ENCODE measurements at regions not wholly inside any gene's neighbourhood (a gene's known extent, or its start where the extent isn't known, plus 50 kb on each side); places are given as distances from the start of the nearest gene placed in this dataset.

GRCh38 chr4:180734753-180735432 lies 1508.3 kb upstream of the TENM3 start:
- POLR2A ChIA-PET (ENCODE audit: unreplicated experiment), result no interaction called here
- no peaks in the 10 kb centered on the region for H3K9me3 ChIP-seq (ENCODE audit: control insufficient read depth, insufficient read depth, low read length)

More at GRCh38 chr4:180734753-180735432, 1508.3 kb upstream of the TENM3 start:
- Histone ChIP-seq H3K14ac (replicated peaks; ENCODE audit: low read depth, low read length) (no peak overlapping the region), H2BK5ac (ENCODE audit: low read depth, low read length, poor library complexity, severe bottlenecking) (no peak overlapping the region), H3K4me3 (ENCODE audit: insufficient read depth, low read depth, low read length) (no peak overlapping the region), H2BK15ac (ENCODE audit: low read depth, low read length) (no peak overlapping the region), H2BK120ac (ENCODE audit: low read depth, low read length) (no peak overlapping the region), H3K23ac (ENCODE audit: low read depth, low read length) (no peak overlapping the region), H2AFZ (replicated peaks; ENCODE audit: low read length, poor library complexity) (no peak overlapping the region), H3K79me1 (ENCODE audit: low read depth in 1 of 2, low read length in 2 of 2) (no peaks in the 10 kb centered on the region), H2AK5ac (ENCODE audit: low read depth, low read length) (no peak overlapping the region), H4K8ac (ENCODE audit: low read depth in 2 of 2, low read length in 2 of 2) (no peak overlapping the region), H3K56ac (ENCODE audit: extremely low read depth, insufficient read depth, low read length) (no peak overlapping the region), H3K4ac (ENCODE audit: low read depth, low read length) (no peak overlapping the region), H4K91ac (ENCODE audit: insufficient read depth, low read depth, low read length) (no peak overlapping the region), H3K4me2 (ENCODE audit: low read depth, low read length) (no peak overlapping the region), H3K27me3 (ENCODE audit: control insufficient read depth, insufficient read depth, low read length) (no peaks in the 10 kb centered on the region), H4K20me1 (ENCODE audit: insufficient read depth, low read length) (no peaks in the 10 kb centered on the region), H2BK20ac (ENCODE audit: low read depth, low read length) (no peak overlapping the region), H3K4me1 (ENCODE audit: control insufficient read depth, insufficient read depth, low read length) (no peaks in the 10 kb centered on the region), H3K27ac (ENCODE audit: insufficient read depth, low read length) (no peak overlapping the region), H3K36me3 (ENCODE audit: control insufficient read depth, insufficient read depth, low read length) (no peaks in the 10 kb centered on the region), H3K9ac (ENCODE audit: low read depth, low read length) (no peak overlapping the region), H3K18ac (ENCODE audit: low read depth, low read length) (no peak overlapping the region), H2AK9ac (replicated peaks; ENCODE audit: low read depth, low read length, poor library complexity) (no peak overlapping the region), H3K9me1 (ENCODE audit: insufficient read depth, low read length) (no peaks in the 10 kb centered on the region), H4K5ac (ENCODE audit: low read depth, low read length) (no peak overlapping the region)
- in situ Hi-C loops (cut with MboI; ENCODE audit: low sequenced_read_pairs) (no loop called here), intact Hi-C loops (cut with micrococcal nuclease) (no loop called here), dilution Hi-C loops (cut with HindIII; ENCODE audit: low sequenced_read_pairs, unreplicated experiment) (no loop called here)
- DNase-seq, result no peak
- no CpG with 5 or more reads among the region's 7 CpGs for WGBS, 2 experiments (ENCODE audit: extremely low coverage in 2 of 2, insufficient read length in 1 of 2)
- no peak for TF ChIP-seq CTCF (conservative IDR thresholded peaks at IDR 0.05; ENCODE audit: low read depth, low read length)
- TF ChIP-seq NFE2L2 (IDR thresholded peaks at IDR 0.05; ENCODE audit: low read depth, low read length), result no peak
- no peak for TF ChIP-seq USF2 (IDR thresholded peaks at IDR 0.05; ENCODE audit: low read depth, low read length)
- TF ChIP-seq CHD1 (IDR thresholded peaks at IDR 0.05; ENCODE audit: low read depth, low read length), result no peak
- no peak for TF ChIP-seq RFX5 (IDR thresholded peaks at IDR 0.05; ENCODE audit: low read depth, low read length)
- TF ChIP-seq MAFK (IDR thresholded peaks at IDR 0.05; ENCODE audit: low read depth, low read length), result no peak
- TF ChIP-seq MXI1 (IDR thresholded peaks at IDR 0.05; ENCODE audit: borderline replicate concordance, low read depth, low read length), result no peak
- no peak for TF ChIP-seq POLR2A (IDR thresholded peaks at IDR 0.05; ENCODE audit: low read depth, low read length)
- TF ChIP-seq BHLHE40 (IDR thresholded peaks at IDR 0.05; ENCODE audit: low read depth, low read length), result no peak
- TF ChIP-seq CEBPB (IDR thresholded peaks at IDR 0.05; ENCODE audit: low read depth, low read length), result no peak
- CTCF ChIA-PET, result no interaction called here
- no peak for ATAC-seq (ENCODE audit: low read depth)
- no TSS peak for BruUV-seq (replicated peaks)

Measured in IMR-90 (cell line).